Heart right ventricle (tissue), 16 donors: ENCODE measurements at regions not wholly inside any gene's neighbourhood (a gene's known extent, or its start where the extent isn't known, plus 50 kb on each side); places are given as distances from the start of the nearest gene placed in this dataset.

Experiments used
- ATAC-seq, 8 donors: fragments of 200-7000 bp; cut with Tn5 transposase; one replicate each; pipeline ENCODE4 v1.9.1; 2020; ENCODE audit warnings: mild to moderate bottlenecking in 8 of 8, moderate library complexity in 8 of 8, moderate number of reproducible peaks in 1 of 8
- DNase-seq, 2 donors: peaks; one replicate each; pipeline ENCODE4 v3.0.0-alpha.2; 2020
- H3K27ac ChIP-seq, 10 donors: fragments of 200-600 bp; sonication (generic) in 2 of 10; one replicate each; pipeline versions ENCODE4 v1.5.0 to v1.8.0; 2020 to 2022; ENCODE audit warnings: mild to moderate bottlenecking in 3 of 10
- H3K27me3 ChIP-seq, 7 donors: fragments of 200-600 bp; one replicate each; pipeline ENCODE4 v1.8.0; 2021 to 2022; ENCODE audit warnings: mild to moderate bottlenecking in 2 of 7
- H3K36me3 ChIP-seq, 9 donors: fragments of 200-600 bp; sonication (generic) in 1 of 9; one replicate each; pipeline versions ENCODE4 v1.5.0 to v1.8.0; 2020 to 2022; ENCODE audit warnings: mild to moderate bottlenecking in 2 of 9
- H3K4me1 ChIP-seq, 9 donors: fragments of 200-600 bp; sonication (generic) in 1 of 9; one replicate each; pipeline versions ENCODE4 v1.5.0 to v1.8.0; 2020 to 2022; ENCODE audit warnings: mild to moderate bottlenecking in 4 of 9
- H3K4me3 ChIP-seq, 10 donors: fragments of 200-600 bp; sonication (generic) in 2 of 10; one replicate each; pipeline versions ENCODE4 v1.5.0 to v1.8.0; 2020 to 2022; ENCODE audit warnings: mild to moderate bottlenecking in 7 of 10, moderate library complexity in 2 of 10
- H3K9me3 ChIP-seq, 11 donors: fragments of 200-600 bp in 10 of 11; sonication (generic) in 2 of 11; one replicate each; pipeline versions ENCODE4 v1.5.0 to v1.8.0; 2013 to 2022; ENCODE audit warnings: mild to moderate bottlenecking in 2 of 11, control low read depth in 1 of 11, moderate library complexity in 1 of 11
- WGBS, 2 donors: extraction: QIAGEN DNeasy Blood & Tissue Kit; methylation state at CpG; one replicate each; pipeline ENCODE4 v1.1.7; 2013; ENCODE audit warnings: inconsistent platforms in 1 of 2; 5-methylcytosine and 5-hydroxymethylcytosine counted together
- intact Hi-C, 10 donors: fragments of 100-400 bp; cut with DNase I; formaldehyde crosslinking; loops; one replicate each; pipeline versions ENCODE4 v1.11.1 to v1.14.2; 2022
- TF ChIP-seq, protein P1 (sequence below), 9 donors: fragments of 200-600 bp; sonication (generic) in 2 of 9; IDR thresholded peaks; one replicate each; pipeline versions ENCODE4 v1.5.0 to v1.8.0; 2021 to 2022; ENCODE audit warnings: antibody characterized with exemption in 9 of 9, mild to moderate bottlenecking in 5 of 9, moderate library complexity in 1 of 9
- donor health status: Arrhythmogenic right ventricular cardiomyopathy.
- donor health status: ischemic (EF 13 %, LVEDD 7.1; RV severe dilation, severe dysfunction).
- donor health status: healthy with polysubstance abuse.
- donor health status: DM: no; HTN: yes; CAD: no.
- donor health status: DM: no; HTN: no; CAD: no.
- donor health status: ischemic (EF 25% LVEDD 6.9; RV normal size, moderate dysfunction).
- donor health status: ischemic (EF 25% LVEDD 5.7; RV mildly dilated, moderate dysfunction).
- donor health status: healthy.
- donor health status: DM: yes; HTN: yes; CAD: no.
- donor health status: Ischemic cardiomyopathy.
- donor health status: ischemic (EF 35%, LVEDD 5.7; RV mildly dilated, moderate dysfunction).
- donor health status: nonischemic (EF 11% LVEDD 7.7; RV severe dilation, severe dysfunction).
- donor health status: DM: yes; HTN: yes; CAD: no.
- donor health status: PGD.
- donor health status: ischemic (EF 29% LVEDD 5.4; RV normal size, mild dysfunction).
- donor health status: nonischemic (EF 23%, LVEDD 6.1; RV moderate dilation, normal function).

DNA sequence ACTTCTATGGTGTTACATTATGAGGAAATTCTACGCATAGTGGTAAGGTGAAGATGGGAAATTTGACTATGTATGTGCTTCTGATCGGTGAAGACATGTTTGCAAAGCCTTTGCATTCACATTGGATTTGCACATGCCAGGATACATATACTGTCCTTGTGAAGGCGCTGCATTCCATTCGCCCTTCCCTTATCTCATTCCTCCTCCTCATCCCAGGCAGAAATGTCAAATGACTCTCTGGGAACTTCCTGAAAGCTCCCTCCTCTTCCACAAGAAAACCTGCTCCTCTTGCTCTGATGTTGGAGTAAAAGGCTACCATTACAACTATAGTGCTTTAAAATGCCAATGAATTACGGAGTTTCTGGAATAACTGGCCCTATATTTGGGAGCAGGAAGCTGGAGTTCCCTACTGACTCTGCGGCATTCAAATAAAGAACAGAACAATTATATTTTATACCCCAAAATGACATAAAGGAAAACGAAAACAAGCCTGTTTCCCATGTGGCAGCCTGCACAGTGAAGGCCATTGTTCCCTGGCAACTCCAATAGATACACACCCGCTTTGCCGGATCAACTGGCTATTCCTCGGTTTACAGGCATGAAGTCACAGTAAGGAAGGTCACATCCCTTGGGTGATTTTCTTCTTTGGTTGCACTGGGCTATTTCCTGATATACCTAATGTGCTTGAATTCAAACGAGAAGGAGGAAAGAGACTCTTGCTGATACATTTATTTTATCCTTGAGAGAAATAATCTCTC lies 84.5 kb downstream of the AREG start:
- intact Hi-C loops, result loop anchor here (2.0 to 10.0 kb wide), 4 partner anchors 95 to 153 kb away; no protein-coding TSS in a partner anchor
- no peak for DNase-seq
- TF ChIP-seq, protein P1, sequence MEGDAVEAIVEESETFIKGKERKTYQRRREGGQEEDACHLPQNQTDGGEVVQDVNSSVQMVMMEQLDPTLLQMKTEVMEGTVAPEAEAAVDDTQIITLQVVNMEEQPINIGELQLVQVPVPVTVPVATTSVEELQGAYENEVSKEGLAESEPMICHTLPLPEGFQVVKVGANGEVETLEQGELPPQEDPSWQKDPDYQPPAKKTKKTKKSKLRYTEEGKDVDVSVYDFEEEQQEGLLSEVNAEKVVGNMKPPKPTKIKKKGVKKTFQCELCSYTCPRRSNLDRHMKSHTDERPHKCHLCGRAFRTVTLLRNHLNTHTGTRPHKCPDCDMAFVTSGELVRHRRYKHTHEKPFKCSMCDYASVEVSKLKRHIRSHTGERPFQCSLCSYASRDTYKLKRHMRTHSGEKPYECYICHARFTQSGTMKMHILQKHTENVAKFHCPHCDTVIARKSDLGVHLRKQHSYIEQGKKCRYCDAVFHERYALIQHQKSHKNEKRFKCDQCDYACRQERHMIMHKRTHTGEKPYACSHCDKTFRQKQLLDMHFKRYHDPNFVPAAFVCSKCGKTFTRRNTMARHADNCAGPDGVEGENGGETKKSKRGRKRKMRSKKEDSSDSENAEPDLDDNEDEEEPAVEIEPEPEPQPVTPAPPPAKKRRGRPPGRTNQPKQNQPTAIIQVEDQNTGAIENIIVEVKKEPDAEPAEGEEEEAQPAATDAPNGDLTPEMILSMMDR (IDR thresholded peaks at IDR 0.05), result no peak
- Histone ChIP-seq H3K9me3 (no peaks in the 10 kb centered on the region), H3K27ac (no peak overlapping the region), H3K36me3 (no peaks in the 10 kb centered on the region), H3K4me3 (no peak overlapping the region), H3K27me3 (peaks cover 0 to 5% (median 0%) of the 10 kb centered on the region in 7 donors), H3K4me1 (peaks cover 0 to 21% (median 7%) of the 10 kb centered on the region in 9 donors)
- WGBS, 2 donors, result 46 to 55% methylated on average over 11 of the region's 11 CpGs
- ATAC-seq, result peak in 3 of 8 donors; percentile 26 to 55 (median 50)

DNA sequence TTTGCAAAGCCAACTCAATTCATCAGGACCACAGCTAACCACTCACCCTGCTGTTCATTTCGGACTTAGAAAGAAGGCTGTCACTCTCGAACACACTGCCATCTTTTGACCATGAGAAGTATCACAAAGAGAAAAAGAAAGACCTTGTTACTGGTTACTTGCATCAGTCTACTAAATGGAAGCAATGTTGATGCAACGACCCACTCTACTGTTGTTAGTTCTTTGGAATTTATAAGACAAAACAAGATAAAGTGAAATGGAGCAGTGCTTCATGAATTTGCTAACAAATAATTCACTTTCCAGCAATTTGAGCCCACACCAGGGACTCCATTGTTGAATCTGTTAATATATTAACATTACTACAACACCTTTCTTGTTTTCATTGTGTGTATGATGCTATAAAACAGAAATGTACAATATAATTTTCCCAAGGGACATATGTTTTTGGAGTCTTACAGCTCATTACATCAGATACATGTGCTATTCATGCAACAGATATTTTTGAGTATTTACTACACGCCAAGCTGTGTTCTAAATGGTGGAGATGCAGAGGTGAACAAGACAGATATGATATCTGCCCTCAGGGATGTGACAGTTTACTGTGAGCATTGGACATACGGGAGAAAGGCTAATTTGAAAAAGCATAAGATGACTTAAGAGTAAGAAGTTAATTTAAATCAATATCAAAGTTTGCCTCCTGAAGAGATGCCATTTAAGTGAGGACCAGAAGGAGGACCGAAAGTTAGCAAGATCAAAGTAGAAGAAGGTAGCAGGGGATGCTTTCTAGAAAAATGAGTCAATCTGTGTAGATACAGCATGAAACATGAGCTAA lies 87.2 kb downstream of the AREG start:
- no peaks in the 10 kb centered on the region for H3K9me3 ChIP-seq
- intact Hi-C loops, result loop anchor here (2.0 to 10.0 kb wide), 4 partner anchors 93 to 155 kb away; no protein-coding TSS in a partner anchor
- peaks cover 0 to 5% (median 0%) of the 10 kb centered on the region in 7 donors for H3K27me3 ChIP-seq
- TF ChIP-seq, protein P1 (IDR thresholded peaks at IDR 0.05), result peak; percentile 9 to 72 (median 60)
- H3K4me1 ChIP-seq, result peaks cover 0 to 21% (median 7%) of the 10 kb centered on the region in 9 donors
- H3K36me3 ChIP-seq, result no peaks in the 10 kb centered on the region
- H3K4me3 ChIP-seq, result no peak overlapping the region
- DNase-seq (no peak), ATAC-seq (peak in 5 of 8 donors; percentile 40 to 72 (median 68))
- WGBS, 2 donors, result 42 to 44% methylated on average over 6 of the region's 6 CpGs
- H3K27ac ChIP-seq, result no peak overlapping the region

DNA sequence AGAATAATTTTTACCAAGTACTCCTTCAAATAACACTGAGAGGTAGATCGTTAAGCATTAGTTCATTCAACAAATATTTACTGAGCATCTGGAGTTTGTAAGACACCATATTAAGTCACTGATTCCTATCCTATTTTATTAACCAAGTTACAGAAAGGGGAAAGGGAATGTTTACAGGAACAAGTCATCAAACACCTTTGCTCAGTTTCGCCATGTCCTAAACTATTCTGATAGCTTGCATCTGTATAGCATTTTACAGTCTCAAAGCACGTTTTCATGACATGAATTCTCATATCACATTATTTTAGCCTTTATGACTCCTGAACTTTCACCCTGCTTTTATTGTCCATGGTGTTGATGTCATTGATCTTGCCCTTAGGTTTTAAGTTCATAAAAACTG lies 89.2 kb downstream of the AREG start:
- H3K4me1 ChIP-seq, result peaks cover 0 to 12% (median 7%) of the 10 kb centered on the region in 9 donors
- H3K4me3 ChIP-seq, result no peak overlapping the region
- DNase-seq (no peak), ATAC-seq (no peak)
- H3K9me3 ChIP-seq, result no peaks in the 10 kb centered on the region
- 76 to 84% methylated on average over 3 of the region's 3 CpGs for WGBS, 2 donors
- intact Hi-C loops, result loop anchor here in 9 of 10 donors (5.0 to 10.0 kb wide), 3 partner anchors 91 to 157 kb away; no protein-coding TSS in a partner anchor
- peaks cover 0 to 5% (median 0%) of the 10 kb centered on the region in 7 donors for H3K27me3 ChIP-seq
- TF ChIP-seq, protein P1 (IDR thresholded peaks at IDR 0.05), result no peak
- no peak overlapping the region for H3K27ac ChIP-seq
- no peaks in the 10 kb centered on the region for H3K36me3 ChIP-seq

DNA sequence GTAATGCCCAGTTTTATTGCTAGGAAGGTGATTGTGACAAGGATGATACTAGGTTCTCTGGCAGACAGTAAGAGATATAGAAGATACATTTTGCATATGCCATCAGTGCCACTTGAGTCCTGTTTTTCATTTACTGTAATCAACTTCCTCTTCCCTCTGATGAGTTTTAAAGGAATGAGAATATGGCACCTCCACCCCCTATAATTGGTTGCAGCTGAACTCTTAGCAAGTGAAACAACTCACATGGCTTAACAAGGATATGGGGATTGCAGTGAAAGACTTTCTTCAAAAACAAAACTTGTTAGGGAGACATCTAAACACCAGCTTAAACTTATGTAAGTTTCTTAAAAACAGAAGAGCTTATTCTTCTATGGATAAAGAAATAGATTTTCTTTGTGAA lies 90.0 kb downstream of the AREG start:
- Histone ChIP-seq H3K27ac (no peak overlapping the region), H3K27me3 (peaks cover 0 to 5% (median 0%) of the 10 kb centered on the region in 7 donors), H3K4me3 (no peak overlapping the region), H3K4me1 (peaks cover 0 to 4% (median under 1%) of the 10 kb centered on the region in 9 donors), H3K9me3 (no peaks in the 10 kb centered on the region), H3K36me3 (no peaks in the 10 kb centered on the region)
- TF ChIP-seq, protein P1 (IDR thresholded peaks at IDR 0.05), result no peak
- DNase-seq (no peak), ATAC-seq (no peak)
- intact Hi-C loops, result loop anchor here in 9 of 10 donors (5.0 to 10.0 kb wide), 3 partner anchors 90 to 158 kb away; no protein-coding TSS in a partner anchor
